ENCODE measurements at regions not wholly inside any gene's neighbourhood (a gene's known extent, or its start where the extent isn't known, plus 50 kb on each side); places are given as distances from the start of the nearest gene placed in this dataset.

DNA sequence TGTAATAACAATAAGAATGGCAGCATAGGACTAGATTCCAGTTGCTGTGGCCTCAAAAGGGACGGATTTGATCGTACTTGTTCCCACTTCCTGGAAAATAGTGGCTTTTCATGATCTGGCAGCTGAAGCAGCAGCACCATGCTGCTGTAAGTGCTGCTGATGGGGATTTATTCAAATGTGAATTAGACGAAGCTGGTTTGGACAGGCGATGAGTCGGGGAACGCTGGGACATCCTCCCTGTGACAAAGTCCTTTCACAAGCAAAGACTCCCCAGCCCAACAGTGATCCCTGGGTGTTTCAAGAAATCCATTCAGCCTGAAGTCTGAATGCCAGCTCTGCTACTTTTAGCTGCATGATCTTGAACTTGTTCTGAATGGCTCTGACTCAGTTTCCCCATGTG is 88.6 kb upstream of the XYLT1 start:
- Histone ChIP-seq H3K4me3 (ENCODE audit: low read depth, low read length) (no peak overlapping the region), H3K4me1 (ENCODE audit: control insufficient read depth, insufficient read depth, low read length) (no peaks in the 10 kb centered on the region), H3K9me3 (ENCODE audit: control insufficient read depth, insufficient read depth, low read depth, low read length) (no peaks in the 10 kb centered on the region), H3K27ac (ENCODE audit: extremely low read depth, low read depth, low read length) (no peak overlapping the region), H3K36me3 (ENCODE audit: control insufficient read depth in 2 of 2, insufficient read depth in 1 of 2, low read length in 2 of 2) (no peaks in the 10 kb centered on the region)
- ChIA-PET POLR2A (no interaction called here), CTCF (no interaction called here)
- TF ChIP-seq KLF16 (tag by site-specific recombination; IDR thresholded peaks at IDR 0.05) = no peak
- TF ChIP-seq ZNF560 (tag by site-specific recombination; IDR thresholded peaks at IDR 0.05; ENCODE audit: borderline replicate concordance) = no peak
- no peak for TF ChIP-seq BCL11A (tag by site-specific recombination; IDR thresholded peaks at IDR 0.05; ENCODE audit: low read depth)
- TF ChIP-seq ZNF24 (tag by site-specific recombination; IDR thresholded peaks at IDR 0.05) = no peak
- TF ChIP-seq ZNF16 (tag by site-specific recombination; IDR thresholded peaks at IDR 0.05; ENCODE audit: low read depth) = no peak

DNA sequence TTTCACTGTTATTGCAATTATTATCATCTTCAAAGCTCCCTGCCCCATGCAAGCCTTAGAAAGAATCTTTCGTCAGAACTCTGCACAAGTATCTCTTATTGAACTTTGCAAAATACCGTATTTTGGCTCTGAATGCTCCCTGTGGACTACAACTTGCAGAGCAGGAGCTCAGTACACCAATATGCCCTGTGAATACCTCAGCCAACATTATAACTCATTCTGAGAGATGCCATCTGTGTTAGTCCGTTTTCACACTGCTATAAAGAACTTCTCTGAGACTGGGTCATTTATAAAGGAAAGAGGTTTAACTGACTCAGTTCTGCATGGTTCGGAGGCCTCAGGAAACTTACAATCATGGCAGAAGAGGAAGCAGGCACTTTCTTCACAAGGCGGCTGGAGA is 87.2 kb upstream of the XYLT1 start:
- Histone ChIP-seq H3K36me3 (ENCODE audit: control insufficient read depth in 2 of 2, insufficient read depth in 1 of 2, low read length in 2 of 2) (no peaks in the 10 kb centered on the region), H3K27ac (ENCODE audit: extremely low read depth, low read depth, low read length) (no peak overlapping the region), H3K9me3 (ENCODE audit: control insufficient read depth, insufficient read depth, low read depth, low read length) (no peaks in the 10 kb centered on the region), H3K4me1 (ENCODE audit: control insufficient read depth, insufficient read depth, low read length) (no peaks in the 10 kb centered on the region), H3K4me3 (ENCODE audit: low read depth, low read length) (no peak overlapping the region)
- ChIA-PET POLR2A (no interaction called here), CTCF (interaction anchor here (2.1 kb wide), 1 partner anchor 21 kb away, joined by 9 read pairs; no protein-coding TSS in a partner anchor)
- no peak for TF ChIP-seq ZNF664 (tag by site-specific recombination; IDR thresholded peaks at IDR 0.05)
- no peak for TF ChIP-seq ZNF48 (tag by site-specific recombination; IDR thresholded peaks at IDR 0.05)
- TF ChIP-seq, protein P1, sequence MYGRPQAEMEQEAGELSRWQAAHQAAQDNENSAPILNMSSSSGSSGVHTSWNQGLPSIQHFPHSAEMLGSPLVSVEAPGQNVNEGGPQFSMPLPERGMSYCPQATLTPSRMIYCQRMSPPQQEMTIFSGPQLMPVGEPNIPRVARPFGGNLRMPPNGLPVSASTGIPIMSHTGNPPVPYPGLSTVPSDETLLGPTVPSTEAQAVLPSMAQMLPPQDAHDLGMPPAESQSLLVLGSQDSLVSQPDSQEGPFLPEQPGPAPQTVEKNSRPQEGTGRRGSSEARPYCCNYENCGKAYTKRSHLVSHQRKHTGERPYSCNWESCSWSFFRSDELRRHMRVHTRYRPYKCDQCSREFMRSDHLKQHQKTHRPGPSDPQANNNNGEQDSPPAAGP (tag by site-specific recombination; IDR thresholded peaks at IDR 0.05) = no peak
- no peak for TF ChIP-seq ZNF660 (tag by site-specific recombination; IDR thresholded peaks at IDR 0.05)
- no peak for TF ChIP-seq ZNF274 (IDR thresholded peaks at IDR 0.05; ENCODE audit: low read length)
- TF ChIP-seq ZNF274 (tag by site-specific recombination; IDR thresholded peaks at IDR 0.05; ENCODE audit: borderline replicate concordance) = no peak
- no peak for TF ChIP-seq IKZF3 (tag by site-specific recombination; IDR thresholded peaks at IDR 0.05)
- no peak for TF ChIP-seq ZNF223 (tag by site-specific recombination; IDR thresholded peaks at IDR 0.05)
- TF ChIP-seq ZNF777 (tag by site-specific recombination; IDR thresholded peaks at IDR 0.05; ENCODE audit: borderline replicate concordance) = no peak
- TF ChIP-seq ZNF24 (tag by site-specific recombination; IDR thresholded peaks at IDR 0.05) = no peak
- TF ChIP-seq HOXA7 (CRISPR knock-in tag; IDR thresholded peaks at IDR 0.05; ENCODE audit: borderline replicate concordance) = no peak
- no peak for TF ChIP-seq ZNF701 (tag by site-specific recombination; IDR thresholded peaks at IDR 0.05)
- TF ChIP-seq, protein P2, sequence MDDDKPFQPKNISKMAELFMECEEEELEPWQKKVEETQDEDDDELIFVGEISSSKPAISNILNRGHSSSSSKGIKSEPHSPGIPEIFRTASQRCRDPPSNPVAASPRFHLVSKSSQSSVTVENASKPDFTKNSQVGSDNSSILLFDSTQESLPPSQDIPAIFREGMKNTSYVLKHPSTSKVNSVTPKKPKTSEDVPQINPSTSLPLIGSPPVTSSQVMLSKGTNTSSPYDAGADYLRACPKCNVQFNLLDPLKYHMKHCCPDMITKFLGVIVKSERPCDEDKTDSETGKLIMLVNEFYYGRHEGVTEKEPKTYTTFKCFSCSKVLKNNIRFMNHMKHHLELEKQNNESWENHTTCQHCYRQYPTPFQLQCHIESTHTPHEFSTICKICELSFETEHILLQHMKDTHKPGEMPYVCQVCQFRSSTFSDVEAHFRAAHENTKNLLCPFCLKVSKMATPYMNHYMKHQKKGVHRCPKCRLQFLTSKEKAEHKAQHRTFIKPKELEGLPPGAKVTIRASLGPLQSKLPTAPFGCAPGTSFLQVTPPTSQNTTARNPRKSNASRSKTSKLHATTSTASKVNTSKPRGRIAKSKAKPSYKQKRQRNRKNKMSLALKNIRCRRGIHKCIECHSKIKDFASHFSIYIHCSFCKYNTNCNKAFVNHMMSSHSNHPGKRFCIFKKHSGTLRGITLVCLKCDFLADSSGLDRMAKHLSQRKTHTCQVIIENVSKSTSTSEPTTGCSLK (tag by site-specific recombination; IDR thresholded peaks at IDR 0.05) = no peak
- TF ChIP-seq ZNF629 (tag by site-specific recombination; IDR thresholded peaks at IDR 0.05) = no peak

DNA sequence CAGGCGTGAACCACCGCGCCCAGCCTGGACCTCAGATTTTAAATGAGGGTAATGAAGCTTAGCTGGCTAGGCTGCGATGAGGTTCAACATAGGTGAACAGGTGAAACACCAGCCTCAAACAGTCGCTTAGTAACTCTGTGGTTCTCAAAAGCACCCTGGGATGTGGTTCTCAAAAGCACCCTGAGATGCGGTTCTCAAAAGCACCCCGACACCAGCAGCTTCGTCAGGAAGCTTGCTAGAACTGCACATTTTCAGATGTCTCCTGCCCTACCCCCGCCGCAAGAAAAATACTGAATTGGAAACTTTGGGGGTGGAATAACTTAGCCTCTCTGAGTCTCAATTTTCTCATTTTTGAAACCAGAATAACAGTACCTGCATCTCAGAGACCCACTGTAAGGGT is 86.7 kb upstream of the XYLT1 start:
- H3K27ac ChIP-seq (ENCODE audit: extremely low read depth, low read depth, low read length) = no peak overlapping the region
- ChIA-PET CTCF (interaction anchor here (0.7 to 2.1 kb wide), 2 partner anchors 21 to 378 kb away, joined by 5 to 9 read pairs; no protein-coding TSS in a partner anchor), POLR2A (no interaction called here)
- H3K4me3 ChIP-seq (ENCODE audit: low read depth, low read length) = no peak overlapping the region
- no peaks in the 10 kb centered on the region for H3K4me1 ChIP-seq (ENCODE audit: control insufficient read depth, insufficient read depth, low read length)
- no peaks in the 10 kb centered on the region for H3K9me3 ChIP-seq (ENCODE audit: control insufficient read depth, insufficient read depth, low read depth, low read length)
- H3K36me3 ChIP-seq (ENCODE audit: control insufficient read depth in 2 of 2, insufficient read depth in 1 of 2, low read length in 2 of 2) = no peaks in the 10 kb centered on the region
- no peak for TF ChIP-seq ZNF341 (tag by site-specific recombination; IDR thresholded peaks at IDR 0.05; ENCODE audit: low read depth)
- no peak for TF ChIP-seq MZF1 (tag by site-specific recombination; IDR thresholded peaks at IDR 0.05; ENCODE audit: borderline replicate concordance)
- no peak for TF ChIP-seq ZNF571 (tag by site-specific recombination; IDR thresholded peaks at IDR 0.05)
- TF ChIP-seq, protein P2 (tag by site-specific recombination; IDR thresholded peaks at IDR 0.05) = no peak
- TF ChIP-seq ZNF501 (tag by site-specific recombination; IDR thresholded peaks at IDR 0.05) = no peak
- no peak for TF ChIP-seq ZNF423 (tag by site-specific recombination; IDR thresholded peaks at IDR 0.05)
- TF ChIP-seq, protein P3, sequence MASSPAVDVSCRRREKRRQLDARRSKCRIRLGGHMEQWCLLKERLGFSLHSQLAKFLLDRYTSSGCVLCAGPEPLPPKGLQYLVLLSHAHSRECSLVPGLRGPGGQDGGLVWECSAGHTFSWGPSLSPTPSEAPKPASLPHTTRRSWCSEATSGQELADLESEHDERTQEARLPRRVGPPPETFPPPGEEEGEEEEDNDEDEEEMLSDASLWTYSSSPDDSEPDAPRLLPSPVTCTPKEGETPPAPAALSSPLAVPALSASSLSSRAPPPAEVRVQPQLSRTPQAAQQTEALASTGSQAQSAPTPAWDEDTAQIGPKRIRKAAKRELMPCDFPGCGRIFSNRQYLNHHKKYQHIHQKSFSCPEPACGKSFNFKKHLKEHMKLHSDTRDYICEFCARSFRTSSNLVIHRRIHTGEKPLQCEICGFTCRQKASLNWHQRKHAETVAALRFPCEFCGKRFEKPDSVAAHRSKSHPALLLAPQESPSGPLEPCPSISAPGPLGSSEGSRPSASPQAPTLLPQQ (tag by site-specific recombination; IDR thresholded peaks at IDR 0.05) = no peak
- no peak for TF ChIP-seq ZNF354C (tag by site-specific recombination; IDR thresholded peaks at IDR 0.05; ENCODE audit: borderline replicate concordance, low read depth)
- TF ChIP-seq SP3 (tag by site-specific recombination; IDR thresholded peaks at IDR 0.05) = no peak
